ENCODE measurements at regions not wholly inside any gene's neighbourhood (a gene's known extent, or its start where the extent isn't known, plus 50 kb on each side); places are given as distances from the start of the nearest gene placed in this dataset.

GRCh38 chr2:20110876-20111275, 59.4 kb upstream of the LAPTM4A start:
- TF ChIP-seq MAX (IDR thresholded peaks at IDR 0.05) (no peak), EP300 (IDR thresholded peaks at IDR 0.05; ENCODE audit: borderline replicate concordance) (no peak), RAD21 (IDR thresholded peaks at IDR 0.05; ENCODE audit: low read depth) (no peak), CEBPB (IDR thresholded peaks at IDR 0.05) (no peak), FOXM1 (IDR thresholded peaks at IDR 0.05; ENCODE audit: borderline replicate concordance, low read depth) (no peak), CREB1 (IDR thresholded peaks at IDR 0.05; ENCODE audit: low read depth) (no peak), REST (IDR thresholded peaks at IDR 0.05; ENCODE audit: low read depth) (no peak), YY1 (IDR thresholded peaks at IDR 0.05; ENCODE audit: low read depth) (no peak), USF1 (IDR thresholded peaks at IDR 0.05) (no peak), ZBTB7A (IDR thresholded peaks at IDR 0.05; ENCODE audit: low read depth) (no peak), TEAD4 (IDR thresholded peaks at IDR 0.05) (no peak)

- TF ChIP-seq EP300 (IDR thresholded peaks at IDR 0.05; ENCODE audit: borderline replicate concordance) = no peak
- TF ChIP-seq REST (IDR thresholded peaks at IDR 0.05; ENCODE audit: low read depth) = no peak
- TF ChIP-seq TCF12 (IDR thresholded peaks at IDR 0.05; ENCODE audit: low read depth) = no peak
- no peak for TF ChIP-seq FOXM1 (IDR thresholded peaks at IDR 0.05; ENCODE audit: borderline replicate concordance, low read depth)
- no peak for TF ChIP-seq TAF1 (IDR thresholded peaks at IDR 0.05; ENCODE audit: low read depth)
- no peak for TF ChIP-seq TEAD4 (IDR thresholded peaks at IDR 0.05)
- no peak for TF ChIP-seq YY1 (IDR thresholded peaks at IDR 0.05; ENCODE audit: low read depth)
- TF ChIP-seq CREB1 (IDR thresholded peaks at IDR 0.05; ENCODE audit: low read depth) = no peak
- TF ChIP-seq CEBPB (IDR thresholded peaks at IDR 0.05) = no peak
- no peak for TF ChIP-seq USF1 (IDR thresholded peaks at IDR 0.05)
- no peak for TF ChIP-seq RAD21 (IDR thresholded peaks at IDR 0.05; ENCODE audit: low read depth)
- no peak for TF ChIP-seq EGR1 (IDR thresholded peaks at IDR 0.05)
- TF ChIP-seq ZBTB7A (IDR thresholded peaks at IDR 0.05; ENCODE audit: low read depth) = no peak
- TF ChIP-seq MAX (IDR thresholded peaks at IDR 0.05) = no peak
- TF ChIP-seq NFIC (IDR thresholded peaks at IDR 0.05) = no peak
Observed at GRCh38 chr2:20110383-20110782, 59.0 kb upstream of the LAPTM4A start.

GRCh38 chr2:20108655-20109396, 57.4 kb upstream of the LAPTM4A start:
- TF ChIP-seq CREB1 (IDR thresholded peaks at IDR 0.05; ENCODE audit: low read depth) (no peak), TEAD4 (IDR thresholded peaks at IDR 0.05) (no peak), FOXM1 (IDR thresholded peaks at IDR 0.05; ENCODE audit: borderline replicate concordance, low read depth) (no peak), CEBPB (IDR thresholded peaks at IDR 0.05) (no peak)

- no peak for TF ChIP-seq REST (IDR thresholded peaks at IDR 0.05; ENCODE audit: low read depth)
Observed at GRCh38 chr2:20107776-20108175, 56.3 kb upstream of the LAPTM4A start.

- TF ChIP-seq EGR1 (IDR thresholded peaks at IDR 0.05) = no peak
- TF ChIP-seq NFIC (IDR thresholded peaks at IDR 0.05) = no peak
- TF ChIP-seq ZBTB7A (IDR thresholded peaks at IDR 0.05; ENCODE audit: low read depth) = no peak
- TF ChIP-seq EP300 (IDR thresholded peaks at IDR 0.05; ENCODE audit: borderline replicate concordance) = no peak
- TF ChIP-seq CEBPB (IDR thresholded peaks at IDR 0.05) = no peak
- TF ChIP-seq RAD21 (IDR thresholded peaks at IDR 0.05; ENCODE audit: low read depth) = no peak
- no peak for TF ChIP-seq TEAD4 (IDR thresholded peaks at IDR 0.05)
- no peak for TF ChIP-seq TCF12 (IDR thresholded peaks at IDR 0.05; ENCODE audit: low read depth)
- no peak for TF ChIP-seq CREB1 (IDR thresholded peaks at IDR 0.05; ENCODE audit: low read depth)
Observed at GRCh38 chr2:20107352-20107751, 55.9 kb upstream of the LAPTM4A start.

All from Ishikawa (cell line).